ENCODE measurements at regions not wholly inside any gene's neighbourhood (a gene's known extent, or its start where the extent isn't known, plus 50 kb on each side); places are given as distances from the start of the nearest gene placed in this dataset.

DNA sequence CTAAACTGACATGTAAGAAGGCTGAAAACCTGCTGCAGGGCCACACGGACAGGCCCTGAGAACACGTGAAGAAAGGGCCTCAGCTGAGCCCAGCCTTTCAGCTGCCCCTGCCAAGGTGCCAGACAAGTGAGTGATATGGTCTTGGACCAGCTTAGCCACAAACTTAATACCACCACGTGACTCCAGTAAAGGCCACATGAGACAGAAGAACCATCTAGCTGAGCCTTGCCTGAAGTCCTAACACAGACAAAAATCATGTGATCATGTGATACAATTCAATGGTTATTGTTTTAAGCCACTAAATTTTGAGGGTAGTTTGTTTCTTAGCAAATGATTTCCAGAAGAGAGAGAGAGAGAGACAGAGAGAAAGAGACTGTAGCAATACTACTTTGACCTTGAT lies 66.9 kb upstream of the ARHGAP20 start:
- no peaks in the 10 kb centered on the region for H3K36me3 ChIP-seq
- H3K9me3 ChIP-seq = peaks cover 0 to 10% (median 6%) of the 10 kb centered on the region in 4 donors
- H3K27me3 ChIP-seq = no peaks in the 10 kb centered on the region
- 90% methylated on average over 3 of the region's 3 CpGs for WGBS, 2 donors
- DNase-seq = no peak
- no peak for ATAC-seq (ENCODE audit: low FRiP score in 2 of 2)
- peak overlapping the region in 3 of 4 donors; percentile 63 to 67 (median 66) for H3K27ac ChIP-seq
- no peak overlapping the region for H3K4me3 ChIP-seq
- TF ChIP-seq POLR2A (IDR thresholded peaks at IDR 0.05) = no peak
- TF ChIP-seq, protein P1, sequence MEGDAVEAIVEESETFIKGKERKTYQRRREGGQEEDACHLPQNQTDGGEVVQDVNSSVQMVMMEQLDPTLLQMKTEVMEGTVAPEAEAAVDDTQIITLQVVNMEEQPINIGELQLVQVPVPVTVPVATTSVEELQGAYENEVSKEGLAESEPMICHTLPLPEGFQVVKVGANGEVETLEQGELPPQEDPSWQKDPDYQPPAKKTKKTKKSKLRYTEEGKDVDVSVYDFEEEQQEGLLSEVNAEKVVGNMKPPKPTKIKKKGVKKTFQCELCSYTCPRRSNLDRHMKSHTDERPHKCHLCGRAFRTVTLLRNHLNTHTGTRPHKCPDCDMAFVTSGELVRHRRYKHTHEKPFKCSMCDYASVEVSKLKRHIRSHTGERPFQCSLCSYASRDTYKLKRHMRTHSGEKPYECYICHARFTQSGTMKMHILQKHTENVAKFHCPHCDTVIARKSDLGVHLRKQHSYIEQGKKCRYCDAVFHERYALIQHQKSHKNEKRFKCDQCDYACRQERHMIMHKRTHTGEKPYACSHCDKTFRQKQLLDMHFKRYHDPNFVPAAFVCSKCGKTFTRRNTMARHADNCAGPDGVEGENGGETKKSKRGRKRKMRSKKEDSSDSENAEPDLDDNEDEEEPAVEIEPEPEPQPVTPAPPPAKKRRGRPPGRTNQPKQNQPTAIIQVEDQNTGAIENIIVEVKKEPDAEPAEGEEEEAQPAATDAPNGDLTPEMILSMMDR (IDR thresholded peaks at IDR 0.05) = no peak
- TF ChIP-seq EP300 (IDR thresholded peaks at IDR 0.05) = no peak
- TF ChIP-seq POLR2AphosphoS5 (IDR thresholded peaks at IDR 0.05) = no peak
- peaks cover 11 to 24% (median 20%) of the 10 kb centered on the region in 4 donors for H3K4me1 ChIP-seq

DNA sequence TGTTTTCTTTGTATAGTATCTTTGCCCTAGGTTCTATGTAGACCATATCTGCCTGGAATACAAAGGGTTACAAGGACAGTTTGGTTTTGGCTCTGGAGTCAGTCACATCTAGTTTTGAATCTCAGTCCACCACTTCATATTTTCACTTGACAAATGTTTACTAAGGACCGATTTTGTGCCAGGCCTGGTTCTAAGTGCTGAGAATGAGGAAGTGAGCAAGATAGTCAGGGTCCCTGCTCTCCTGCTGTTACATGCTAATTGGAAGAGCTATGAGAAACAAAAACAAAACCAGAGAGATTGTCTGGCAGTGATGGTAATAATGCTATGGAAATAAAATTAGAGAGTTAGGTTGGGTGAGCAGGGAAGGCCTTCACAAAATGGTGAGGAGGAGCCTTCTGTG lies 66.1 kb upstream of the ARHGAP20 start:
- Histone ChIP-seq H3K4me1 (peaks cover 11 to 24% (median 20%) of the 10 kb centered on the region in 4 donors), H3K4me3 (no peak overlapping the region), H3K27me3 (no peaks in the 10 kb centered on the region), H3K27ac (peak overlapping the region; percentile 19 to 67 (median 64)), H3K9me3 (peaks cover 0 to 10% (median 6%) of the 10 kb centered on the region in 4 donors), H3K36me3 (no peaks in the 10 kb centered on the region)
- ATAC-seq (ENCODE audit: low FRiP score in 2 of 2) = peak in 1 of 2 donors; percentile 66
- 0 to 4% methylated on average over 1 of the region's 1 CpG for WGBS, 2 donors
- peak in 1 of 2 donors; percentile 38 for DNase-seq
- TF ChIP-seq, protein P1 (IDR thresholded peaks at IDR 0.05) = no peak
- no peak for TF ChIP-seq POLR2A (IDR thresholded peaks at IDR 0.05)
- TF ChIP-seq EP300 (IDR thresholded peaks at IDR 0.05) = no peak
- TF ChIP-seq POLR2AphosphoS5 (IDR thresholded peaks at IDR 0.05) = no peak

DNA sequence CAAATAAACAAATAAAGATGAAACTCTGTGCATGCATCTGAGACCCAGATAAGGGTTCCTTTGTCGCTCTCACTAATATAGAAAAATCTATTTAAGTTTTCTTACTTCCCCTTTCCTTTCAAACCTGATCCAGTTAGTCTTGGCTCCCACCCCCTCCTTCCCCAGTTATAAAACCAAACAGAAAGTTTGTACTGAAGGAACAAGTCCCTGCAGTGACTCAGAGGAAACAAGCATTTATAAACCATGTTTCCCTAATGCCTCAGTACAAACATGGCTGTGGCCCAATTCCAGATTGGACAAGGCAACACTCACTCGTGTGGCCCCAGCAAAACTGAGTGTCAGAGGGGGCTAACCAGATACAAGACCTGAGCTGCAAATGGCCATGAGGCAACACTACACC lies 65.5 kb upstream of the ARHGAP20 start:
- Histone ChIP-seq H3K4me3 (no peak overlapping the region), H3K27me3 (no peaks in the 10 kb centered on the region), H3K9me3 (peaks cover 0 to 10% (median 6%) of the 10 kb centered on the region in 4 donors), H3K36me3 (no peaks in the 10 kb centered on the region), H3K4me1 (peaks cover 11 to 24% (median 20%) of the 10 kb centered on the region in 4 donors), H3K27ac (peak overlapping the region; percentile 19 to 67 (median 64))
- TF ChIP-seq POLR2AphosphoS5 (IDR thresholded peaks at IDR 0.05) (peak in 1 of 2 donors; percentile 18), POLR2A (IDR thresholded peaks at IDR 0.05) (no peak)
- TF ChIP-seq, protein P1 (IDR thresholded peaks at IDR 0.05) = no peak
- peak; percentile 66 to 69 for ATAC-seq (ENCODE audit: low FRiP score in 2 of 2)
- peak in 1 of 2 donors; percentile 40 for DNase-seq
- WGBS, 2 donors = 6 to 11% methylated on average over 2 of the region's 2 CpGs

DNA sequence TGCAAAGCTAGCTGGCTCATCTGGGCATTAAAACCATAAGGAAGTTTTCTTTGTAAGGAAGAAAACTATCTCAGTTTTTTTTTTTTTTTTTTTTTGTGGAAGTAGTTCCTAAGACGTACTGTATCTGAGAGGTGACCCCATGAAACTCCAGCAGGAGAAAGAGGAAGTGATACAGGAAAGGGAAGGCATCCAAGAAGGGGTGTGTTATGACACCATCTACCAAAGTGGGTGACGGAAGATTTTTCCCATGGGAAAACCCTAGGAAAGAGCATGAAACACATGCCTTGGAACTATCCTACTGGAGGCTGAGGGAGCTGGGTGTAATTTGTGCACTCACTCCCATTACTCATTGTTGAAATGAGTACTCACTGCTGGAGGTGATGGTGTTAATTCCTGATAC lies 63.8 kb upstream of the ARHGAP20 start:
- peaks cover 0 to 10% (median 6%) of the 10 kb centered on the region in 4 donors for H3K9me3 ChIP-seq
- WGBS, 2 donors = 30 to 37% methylated on average over 2 of the region's 2 CpGs
- no peaks in the 10 kb centered on the region for H3K27me3 ChIP-seq
- TF ChIP-seq, protein P1 (IDR thresholded peaks at IDR 0.05) = no peak
- TF ChIP-seq POLR2AphosphoS5 (IDR thresholded peaks at IDR 0.05) = no peak
- no peak for TF ChIP-seq EP300 (IDR thresholded peaks at IDR 0.05)
- TF ChIP-seq POLR2A (IDR thresholded peaks at IDR 0.05) = no peak
- no peak overlapping the region for H3K4me3 ChIP-seq
- no peaks in the 10 kb centered on the region for H3K36me3 ChIP-seq
- H3K27ac ChIP-seq = no peak overlapping the region
- no peak for DNase-seq
- H3K4me1 ChIP-seq = peaks cover 11 to 24% (median 20%) of the 10 kb centered on the region in 4 donors
- ATAC-seq (ENCODE audit: low FRiP score in 2 of 2) = peak in 1 of 2 donors; percentile 38

Data from upper lobe of left lung (tissue), 6 donors.